ENCODE measurements at regions not wholly inside any gene's neighbourhood (a gene's known extent, or its start where the extent isn't known, plus 50 kb on each side); places are given as distances from the start of the nearest gene placed in this dataset.

DNA sequence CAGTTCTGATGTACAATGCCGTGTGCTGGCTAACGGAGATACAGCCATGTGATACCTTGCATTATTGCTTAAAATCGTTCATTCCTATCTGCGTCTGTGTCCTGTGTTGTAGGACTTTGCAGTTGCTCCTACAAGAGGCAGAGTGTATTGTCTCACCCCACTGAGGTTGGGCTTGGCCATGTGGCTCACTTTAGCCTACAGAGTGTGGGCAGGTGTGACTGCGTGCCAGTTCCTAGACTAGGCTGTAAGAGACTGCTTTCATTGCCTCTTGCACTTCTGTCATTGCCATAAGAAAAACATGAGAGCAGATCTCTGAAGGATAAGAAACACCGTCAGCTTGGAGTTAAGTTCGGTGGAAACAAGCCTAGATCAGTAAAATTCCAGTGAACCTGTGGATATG, 197.7 kb upstream of the CRY1 start:
- no peaks in the 10 kb centered on the region for H3K9me3 ChIP-seq (replicated peaks; ENCODE audit: control insufficient read depth, insufficient read depth, low read depth, low read length)
- CTCF ChIA-PET (ENCODE audit: low intra/inter-chr PET ratio), result no interaction called here
- H3K79me2 ChIP-seq (ENCODE audit: control insufficient read depth, insufficient read depth, low read length), result no peaks in the 10 kb centered on the region
- no peaks in the 10 kb centered on the region for H3K9me1 ChIP-seq (ENCODE audit: control insufficient read depth, insufficient read depth, low read length)
- H4K20me1 ChIP-seq (replicated peaks; ENCODE audit: control insufficient read depth, insufficient read depth, low read length), result 0 out of 2 replicates have a peak, but pooled peaks cover 3% of the 10 kb centered on the region
- H2AFZ ChIP-seq (ENCODE audit: low read depth, low read length), result no peak overlapping the region
- intact Hi-C loops (cut with micrococcal nuclease) (no loop called here), in situ Hi-C loops (cut with MboI) (no loop called here)
- no TSS peak for BruUV-seq (replicated peaks)
- H3K4me1 ChIP-seq (replicated peaks in 1 of 2; ENCODE audit: control insufficient read depth in 2 of 2, insufficient read depth in 2 of 2, low read length in 2 of 2), result no peaks in the 10 kb centered on the region
- FAIRE-seq (no peak), ATAC-seq (no peak), DNase-seq (ENCODE audit: extremely low read depth in 1 of 4, low spot score in 3 of 4) (no peak)
- H3K36me3 ChIP-seq (ENCODE audit: control insufficient read depth, insufficient read depth, low read length), result no peaks in the 10 kb centered on the region
- H3K27ac ChIP-seq (ENCODE audit: extremely low read depth, low read depth, low read length), result no peak overlapping the region
- POLR2A ChIA-PET, result no interaction called here
- H3K27me3 ChIP-seq (ENCODE audit: control insufficient read depth in 2 of 2, insufficient read depth in 2 of 2, low read length in 2 of 2), result peaks cover 3% of the 10 kb centered on the region in 2 experiments; a peak in 2 of 5 replicates
- TF ChIP-seq ZNF274 (IDR thresholded peaks at IDR 0.05; ENCODE audit: borderline replicate concordance, low read depth, low read length) (no peak), LARP7 (IDR thresholded peaks at IDR 0.05) (no peak), POLR2AphosphoS2 (IDR thresholded peaks at IDR 0.05; ENCODE audit: low read length) (no peak), MTA2 (IDR thresholded peaks at IDR 0.05; ENCODE audit: low read depth) (no peak), SAFB2 (IDR thresholded peaks at IDR 0.05; ENCODE audit: borderline replicate concordance, low read depth, low read length, severe bottlenecking) (no peak), ZNF212 (CRISPR knock-in tag; IDR thresholded peaks at IDR 0.05) (no peak), ARNT (IDR thresholded peaks at IDR 0.05) (no peak)
- TF ChIP-seq, protein P1, sequence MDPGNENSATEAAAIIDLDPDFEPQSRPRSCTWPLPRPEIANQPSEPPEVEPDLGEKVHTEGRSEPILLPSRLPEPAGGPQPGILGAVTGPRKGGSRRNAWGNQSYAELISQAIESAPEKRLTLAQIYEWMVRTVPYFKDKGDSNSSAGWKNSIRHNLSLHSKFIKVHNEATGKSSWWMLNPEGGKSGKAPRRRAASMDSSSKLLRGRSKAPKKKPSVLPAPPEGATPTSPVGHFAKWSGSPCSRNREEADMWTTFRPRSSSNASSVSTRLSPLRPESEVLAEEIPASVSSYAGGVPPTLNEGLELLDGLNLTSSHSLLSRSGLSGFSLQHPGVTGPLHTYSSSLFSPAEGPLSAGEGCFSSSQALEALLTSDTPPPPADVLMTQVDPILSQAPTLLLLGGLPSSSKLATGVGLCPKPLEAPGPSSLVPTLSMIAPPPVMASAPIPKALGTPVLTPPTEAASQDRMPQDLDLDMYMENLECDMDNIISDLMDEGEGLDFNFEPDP (CRISPR knock-in tag; IDR thresholded peaks at IDR 0.05), result no peak
- TF ChIP-seq, protein P2, sequence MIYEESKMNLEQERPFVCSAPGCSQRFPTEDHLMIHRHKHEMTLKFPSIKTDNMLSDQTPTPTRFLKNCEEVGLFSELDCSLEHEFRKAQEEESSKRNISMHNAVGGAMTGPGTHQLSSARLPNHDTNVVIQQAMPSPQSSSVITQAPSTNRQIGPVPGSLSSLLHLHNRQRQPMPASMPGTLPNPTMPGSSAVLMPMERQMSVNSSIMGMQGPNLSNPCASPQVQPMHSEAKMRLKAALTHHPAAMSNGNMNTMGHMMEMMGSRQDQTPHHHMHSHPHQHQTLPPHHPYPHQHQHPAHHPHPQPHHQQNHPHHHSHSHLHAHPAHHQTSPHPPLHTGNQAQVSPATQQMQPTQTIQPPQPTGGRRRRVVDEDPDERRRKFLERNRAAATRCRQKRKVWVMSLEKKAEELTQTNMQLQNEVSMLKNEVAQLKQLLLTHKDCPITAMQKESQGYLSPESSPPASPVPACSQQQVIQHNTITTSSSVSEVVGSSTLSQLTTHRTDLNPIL (CRISPR knock-in tag; IDR thresholded peaks at IDR 0.05), result no peak
- H3K9ac ChIP-seq (ENCODE audit: insufficient read depth in 1 of 2, low read depth in 2 of 2, low read length in 2 of 2), result no peak overlapping the region
- H3K4me3 ChIP-seq, result no peak overlapping the region
- no peak overlapping the region for H3K4me2 ChIP-seq (ENCODE audit: insufficient read depth, low read length)
- WGBS (ENCODE audit: insufficient coverage, low coverage, missing lambda C conversion rate), result 0% methylated on average over 7 of the region's 7 CpGs
